NOMO-1 (cell line): ENCODE measurements at regions not wholly inside any gene's neighbourhood (a gene's known extent, or its start where the extent isn't known, plus 50 kb on each side); places are given as distances from the start of the nearest gene placed in this dataset.

ENCODE experiments used
- DNase-seq, 2 experiments: peaks; one replicate each; lab custom pipeline; 2025; ENCODE audit not compliant: unreplicated experiment in 2 of 2; lab: John Stamatoyannopoulos, UW

- DNase-seq = peak; percentile 50 to 86
Measured at GRCh38 chr10:10786109-10787090, 231.3 kb upstream of the CELF2 start.

- no peak for DNase-seq
Measured at GRCh38 chr10:10787586-10787985, 230.1 kb upstream of the CELF2 start.

- peak; percentile 47 to 65 for DNase-seq
Measured at GRCh38 chr10:10788761-10789160, 228.9 kb upstream of the CELF2 start.

- no peak for DNase-seq
Measured at GRCh38 chr10:10791869-10792268, 225.8 kb upstream of the CELF2 start.

- no peak for DNase-seq
Measured at GRCh38 chr10:10792681-10793080, 225.0 kb upstream of the CELF2 start.

GRCh38 chr10:10794046-10794445, 223.6 kb upstream of the CELF2 start:
- no peak for DNase-seq

- no peak for DNase-seq
Measured at GRCh38 chr10:10794791-10795191, 222.9 kb upstream of the CELF2 start.

GRCh38 chr10:10796061-10796773, 221.5 kb upstream of the CELF2 start:
- DNase-seq = no peak

GRCh38 chr10:10796774-10797415, 220.8 kb upstream of the CELF2 start:
- no peak for DNase-seq

- DNase-seq = no peak
Measured at GRCh38 chr10:10797513-10797912, 220.2 kb upstream of the CELF2 start.

GRCh38 chr10:10798102-10798863, 219.4 kb upstream of the CELF2 start:
- DNase-seq = no peak

GRCh38 chr10:10798864-10799192, 218.8 kb upstream of the CELF2 start:
- DNase-seq = no peak

- DNase-seq = no peak
Measured at GRCh38 chr10:10800961-10801360, 216.7 kb upstream of the CELF2 start.

- DNase-seq = no peak
Measured at GRCh38 chr10:10803278-10803677, 214.4 kb upstream of the CELF2 start.

GRCh38 chr10:10804061-10804460, 213.6 kb upstream of the CELF2 start:
- no peak for DNase-seq

GRCh38 chr10:10804998-10805740, 212.5 kb upstream of the CELF2 start:
- peak in 1 of 2 experiments; percentile 7 for DNase-seq

GRCh38 chr10:10807106-10807505, 210.6 kb upstream of the CELF2 start:
- no peak for DNase-seq

- no peak for DNase-seq
Measured at GRCh38 chr10:10811562-10811961, 206.1 kb upstream of the CELF2 start.

- DNase-seq = no peak
Measured at GRCh38 chr10:10813656-10814055, 204.0 kb upstream of the CELF2 start.

- DNase-seq = no peak
Measured at GRCh38 chr10:10814069-10814468, 203.6 kb upstream of the CELF2 start.
